Liver (tissue), 3 donors: ENCODE measurements at regions not wholly inside any gene's neighbourhood (a gene's known extent, or its start where the extent isn't known, plus 50 kb on each side); places are given as distances from the start of the nearest gene placed in this dataset.

Experiments
- FOXA1 ChIP-seq: IDR thresholded peaks from 2 replicates; pipeline ENCODE4 v1.6.1; 2016; ENCODE audit warnings: antibody characterized with exemption
- GABPA ChIP-seq, 2 donors: IDR thresholded peaks in 1 of 2; conservative IDR thresholded peaks in 1 of 2; 2 replicates each; pipeline ENCODE4 v1.6.1; 2016; ENCODE audit warnings: antibody characterized with exemption in 2 of 2, mild to moderate bottlenecking in 1 of 2, moderate library complexity in 1 of 2
- RAD21 ChIP-seq, 2 donors: IDR thresholded peaks; 2 replicates each; pipeline ENCODE4 v1.6.1; 2016; ENCODE audit warnings: antibody characterized with exemption in 2 of 2, mild to moderate bottlenecking in 2 of 2
- RXRA ChIP-seq, 2 donors: IDR thresholded peaks; 2 replicates each; pipeline ENCODE4 v1.6.1; 2017 to 2018; ENCODE audit warnings: antibody characterized with exemption in 2 of 2, mild to moderate bottlenecking in 1 of 2
- YY1 ChIP-seq: IDR thresholded peaks from 2 replicates; pipeline ENCODE4 v1.6.1; 2016; ENCODE audit warnings: antibody characterized with exemption, mild to moderate bottlenecking
- TF ChIP-seq, protein P1 (sequence below): fragments of 150-350 bp; IDR thresholded peaks from 2 replicates; pipeline ENCODE4 v1.5.1; 2017; ENCODE audit warnings: improper control_type of control experiment, low read depth, low read length; ENCODE audit not compliant: missing input control
- TF ChIP-seq, protein P2 (sequence below): IDR thresholded peaks from 2 replicates; pipeline ENCODE4 v1.6.1; 2016; ENCODE audit warnings: antibody characterized with exemption
- TF ChIP-seq, protein P3 (sequence below): IDR thresholded peaks from 2 replicates; pipeline ENCODE4 v1.6.1; 2016; ENCODE audit warnings: antibody characterized with exemption
- TF ChIP-seq, protein P4 (sequence below): IDR thresholded peaks from 2 replicates; pipeline ENCODE4 v1.6.1; 2016; ENCODE audit warnings: antibody characterized with exemption
- donor health status: healthy.
- donor health status: healthy.

DNA sequence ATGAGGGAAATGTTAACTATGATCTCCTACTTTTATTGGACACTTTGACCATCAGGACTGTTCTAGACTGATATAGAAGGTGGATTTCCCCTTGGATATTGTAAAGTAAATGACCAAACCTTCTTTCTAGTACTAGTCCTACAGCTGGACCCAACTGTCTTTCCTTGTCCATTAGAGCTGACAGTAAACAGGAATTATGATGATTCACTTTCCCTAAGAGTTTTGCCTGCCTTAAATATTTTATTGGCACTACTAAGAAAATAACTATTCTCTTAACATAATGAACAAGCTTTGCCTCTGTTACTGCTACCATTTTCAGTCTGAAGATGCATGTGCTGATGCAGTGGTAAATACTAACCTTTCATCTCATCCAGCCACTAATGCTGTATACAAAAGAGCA lies 915.4 kb downstream of the CENPC start:
- TF ChIP-seq FOXA1 (no peak), RXRA (IDR thresholded peaks at IDR 0.05) (no peak), YY1 (no peak), GABPA (IDR thresholded peaks at IDR 0.05 in 1 of 2, conservative IDR thresholded peaks at IDR 0.05 in 1 of 2) (no peak), RAD21 (IDR thresholded peaks at IDR 0.05) (no peak)
- TF ChIP-seq, protein P1, sequence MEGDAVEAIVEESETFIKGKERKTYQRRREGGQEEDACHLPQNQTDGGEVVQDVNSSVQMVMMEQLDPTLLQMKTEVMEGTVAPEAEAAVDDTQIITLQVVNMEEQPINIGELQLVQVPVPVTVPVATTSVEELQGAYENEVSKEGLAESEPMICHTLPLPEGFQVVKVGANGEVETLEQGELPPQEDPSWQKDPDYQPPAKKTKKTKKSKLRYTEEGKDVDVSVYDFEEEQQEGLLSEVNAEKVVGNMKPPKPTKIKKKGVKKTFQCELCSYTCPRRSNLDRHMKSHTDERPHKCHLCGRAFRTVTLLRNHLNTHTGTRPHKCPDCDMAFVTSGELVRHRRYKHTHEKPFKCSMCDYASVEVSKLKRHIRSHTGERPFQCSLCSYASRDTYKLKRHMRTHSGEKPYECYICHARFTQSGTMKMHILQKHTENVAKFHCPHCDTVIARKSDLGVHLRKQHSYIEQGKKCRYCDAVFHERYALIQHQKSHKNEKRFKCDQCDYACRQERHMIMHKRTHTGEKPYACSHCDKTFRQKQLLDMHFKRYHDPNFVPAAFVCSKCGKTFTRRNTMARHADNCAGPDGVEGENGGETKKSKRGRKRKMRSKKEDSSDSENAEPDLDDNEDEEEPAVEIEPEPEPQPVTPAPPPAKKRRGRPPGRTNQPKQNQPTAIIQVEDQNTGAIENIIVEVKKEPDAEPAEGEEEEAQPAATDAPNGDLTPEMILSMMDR, result no peak
- TF ChIP-seq, protein P2, sequence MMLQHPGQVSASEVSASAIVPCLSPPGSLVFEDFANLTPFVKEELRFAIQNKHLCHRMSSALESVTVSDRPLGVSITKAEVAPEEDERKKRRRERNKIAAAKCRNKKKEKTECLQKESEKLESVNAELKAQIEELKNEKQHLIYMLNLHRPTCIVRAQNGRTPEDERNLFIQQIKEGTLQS, result no peak
- TF ChIP-seq, protein P3, sequence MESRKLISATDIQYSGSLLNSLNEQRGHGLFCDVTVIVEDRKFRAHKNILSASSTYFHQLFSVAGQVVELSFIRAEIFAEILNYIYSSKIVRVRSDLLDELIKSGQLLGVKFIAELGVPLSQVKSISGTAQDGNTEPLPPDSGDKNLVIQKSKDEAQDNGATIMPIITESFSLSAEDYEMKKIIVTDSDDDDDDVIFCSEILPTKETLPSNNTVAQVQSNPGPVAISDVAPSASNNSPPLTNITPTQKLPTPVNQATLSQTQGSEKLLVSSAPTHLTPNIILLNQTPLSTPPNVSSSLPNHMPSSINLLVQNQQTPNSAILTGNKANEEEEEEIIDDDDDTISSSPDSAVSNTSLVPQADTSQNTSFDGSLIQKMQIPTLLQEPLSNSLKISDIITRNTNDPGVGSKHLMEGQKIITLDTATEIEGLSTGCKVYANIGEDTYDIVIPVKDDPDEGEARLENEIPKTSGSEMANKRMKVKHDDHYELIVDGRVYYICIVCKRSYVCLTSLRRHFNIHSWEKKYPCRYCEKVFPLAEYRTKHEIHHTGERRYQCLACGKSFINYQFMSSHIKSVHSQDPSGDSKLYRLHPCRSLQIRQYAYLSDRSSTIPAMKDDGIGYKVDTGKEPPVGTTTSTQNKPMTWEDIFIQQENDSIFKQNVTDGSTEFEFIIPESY, result no peak
- TF ChIP-seq, protein P4, sequence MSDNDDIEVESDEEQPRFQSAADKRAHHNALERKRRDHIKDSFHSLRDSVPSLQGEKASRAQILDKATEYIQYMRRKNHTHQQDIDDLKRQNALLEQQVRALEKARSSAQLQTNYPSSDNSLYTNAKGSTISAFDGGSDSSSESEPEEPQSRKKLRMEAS, result no peak
